ENCODE measurements at regions not wholly inside any gene's neighbourhood (a gene's known extent, or its start where the extent isn't known, plus 50 kb on each side); places are given as distances from the start of the nearest gene placed in this dataset.

GRCh38 chr2:118633371-118634018, 214.0 kb downstream of the EN1 start:
- DNase-seq (ENCODE audit: low spot score), result no peak
- peaks cover 13% of the 10 kb centered on the region for H3K9me3 Mint-ChIP-seq
- no peak overlapping the region for H3K4me3 Mint-ChIP-seq
- H3K27me3 Mint-ChIP-seq (ENCODE audit: low read depth), result peaks cover 3% of the 10 kb centered on the region; the same call in 1 of the 2 replicates
- POLR2A ChIA-PET, result no interaction called here
- ATAC-seq, result no peak
- H3K4me1 Mint-ChIP-seq, result peaks cover 27% of the 10 kb centered on the region
- H3K27ac Mint-ChIP-seq, result no peak overlapping the region
- CTCF ChIA-PET, result no interaction called here
- peaks cover 6% of the 10 kb centered on the region; the same call in 1 of the 2 replicates for H3K36me3 Mint-ChIP-seq
- TF ChIP-seq SP1 (CRISPR knock-in tag; conservative IDR thresholded peaks at IDR 0.05), result no peak
- no peak for TF ChIP-seq NR2C2 (CRISPR knock-in tag; IDR thresholded peaks at IDR 0.05)
- no peak for TF ChIP-seq GRHL2 (CRISPR knock-in tag; IDR thresholded peaks at IDR 0.05; ENCODE audit: insufficient replicate concordance, severe bottlenecking)
- TF ChIP-seq PREB (CRISPR knock-in tag; IDR thresholded peaks at IDR 0.05; ENCODE audit: borderline replicate concordance), result no peak
- no peak for TF ChIP-seq NR3C1 (CRISPR knock-in tag; conservative IDR thresholded peaks at IDR 0.05; ENCODE audit: low read depth)
- no peak for TF ChIP-seq E2F1 (CRISPR knock-in tag; IDR thresholded peaks at IDR 0.05)
- TF ChIP-seq RORB (CRISPR knock-in tag; IDR thresholded peaks at IDR 0.05), result no peak

- CTCF ChIA-PET, result no interaction called here
- DNase-seq (ENCODE audit: low spot score) (no peak), ATAC-seq (no peak)
- Mint-ChIP-seq H3K4me1 (peaks cover 27% of the 10 kb centered on the region), H3K27me3 (ENCODE audit: low read depth) (0 out of 2 replicates have a peak, but pooled peaks cover 3% of the 10 kb centered on the region), H3K9me3 (peaks cover 13% of the 10 kb centered on the region), H3K36me3 (peaks cover 6% of the 10 kb centered on the region; the same call in 1 of the 2 replicates), H3K4me3 (no peak overlapping the region), H3K27ac (no peak overlapping the region)
- POLR2A ChIA-PET, result no interaction called here
- no peak for TF ChIP-seq GRHL2 (CRISPR knock-in tag; IDR thresholded peaks at IDR 0.05; ENCODE audit: insufficient replicate concordance, severe bottlenecking)
- TF ChIP-seq ATF6 (CRISPR knock-in tag; IDR thresholded peaks at IDR 0.05), result no peak
- no peak for TF ChIP-seq TEAD4 (CRISPR knock-in tag; IDR thresholded peaks at IDR 0.05)
- no peak for TF ChIP-seq ESRRA (CRISPR knock-in tag; IDR thresholded peaks at IDR 0.05; ENCODE audit: borderline replicate concordance)
- TF ChIP-seq MLX (CRISPR knock-in tag; IDR thresholded peaks at IDR 0.05), result no peak
- no peak for TF ChIP-seq CREB1 (CRISPR knock-in tag; IDR thresholded peaks at IDR 0.05)
- no peak for TF ChIP-seq SMAD4 (CRISPR knock-in tag; IDR thresholded peaks at IDR 0.05)
- TF ChIP-seq E2F4 (CRISPR knock-in tag; IDR thresholded peaks at IDR 0.05; ENCODE audit: borderline replicate concordance, low read depth), result no peak
- no peak for TF ChIP-seq ZNF138 (CRISPR knock-in tag; conservative IDR thresholded peaks at IDR 0.05)
- TF ChIP-seq TP53 (CRISPR knock-in tag; IDR thresholded peaks at IDR 0.05), result no peak
- no peak for TF ChIP-seq EMX1 (CRISPR knock-in tag; IDR thresholded peaks at IDR 0.05)
- no peak for TF ChIP-seq ZNF263 (CRISPR knock-in tag; IDR thresholded peaks at IDR 0.05; ENCODE audit: low read depth)
- no peak for TF ChIP-seq SP1 (CRISPR knock-in tag; conservative IDR thresholded peaks at IDR 0.05)
- TF ChIP-seq ZNF532 (CRISPR knock-in tag; IDR thresholded peaks at IDR 0.05; ENCODE audit: borderline replicate concordance), result no peak
- TF ChIP-seq ZMAT4 (CRISPR knock-in tag; IDR thresholded peaks at IDR 0.05), result no peak
- no peak for TF ChIP-seq CTCF (IDR thresholded peaks at IDR 0.05)
These were observed 214.5 kb downstream of the EN1 start for GRCh38 chr2:118632921-118633320.

Data from WTC11 (cell line).